ENCODE measurements at regions not wholly inside any gene's neighbourhood (a gene's known extent, or its start where the extent isn't known, plus 50 kb on each side); places are given as distances from the start of the nearest gene placed in this dataset.

DNA sequence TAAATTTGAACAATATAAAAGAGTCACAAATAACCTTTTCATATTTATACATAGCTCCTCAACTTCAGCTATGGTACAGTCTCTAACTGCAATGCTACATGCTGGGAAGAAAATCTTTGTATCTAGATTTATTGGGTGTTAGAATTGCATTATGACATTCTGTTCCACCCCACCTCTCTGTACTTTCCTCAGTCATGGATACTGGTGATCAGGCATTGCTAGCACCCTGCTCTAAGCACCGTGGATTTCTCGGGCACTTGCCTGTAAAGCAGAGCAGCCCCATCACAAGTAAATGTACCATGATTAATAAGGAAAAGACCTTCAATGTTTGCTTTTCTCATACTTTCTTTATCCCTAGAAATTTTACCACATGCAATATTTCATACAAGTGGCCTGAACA, 1028.9 kb upstream of the INTU start:
- TF ChIP-seq, protein P1, sequence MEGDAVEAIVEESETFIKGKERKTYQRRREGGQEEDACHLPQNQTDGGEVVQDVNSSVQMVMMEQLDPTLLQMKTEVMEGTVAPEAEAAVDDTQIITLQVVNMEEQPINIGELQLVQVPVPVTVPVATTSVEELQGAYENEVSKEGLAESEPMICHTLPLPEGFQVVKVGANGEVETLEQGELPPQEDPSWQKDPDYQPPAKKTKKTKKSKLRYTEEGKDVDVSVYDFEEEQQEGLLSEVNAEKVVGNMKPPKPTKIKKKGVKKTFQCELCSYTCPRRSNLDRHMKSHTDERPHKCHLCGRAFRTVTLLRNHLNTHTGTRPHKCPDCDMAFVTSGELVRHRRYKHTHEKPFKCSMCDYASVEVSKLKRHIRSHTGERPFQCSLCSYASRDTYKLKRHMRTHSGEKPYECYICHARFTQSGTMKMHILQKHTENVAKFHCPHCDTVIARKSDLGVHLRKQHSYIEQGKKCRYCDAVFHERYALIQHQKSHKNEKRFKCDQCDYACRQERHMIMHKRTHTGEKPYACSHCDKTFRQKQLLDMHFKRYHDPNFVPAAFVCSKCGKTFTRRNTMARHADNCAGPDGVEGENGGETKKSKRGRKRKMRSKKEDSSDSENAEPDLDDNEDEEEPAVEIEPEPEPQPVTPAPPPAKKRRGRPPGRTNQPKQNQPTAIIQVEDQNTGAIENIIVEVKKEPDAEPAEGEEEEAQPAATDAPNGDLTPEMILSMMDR (IDR thresholded peaks at IDR 0.05; ENCODE audit: insufficient read depth, low read depth, low read length, missing control alignments): no peak
- H3K4me3 ChIP-seq (ENCODE audit: low read depth, low read length): no peak overlapping the region
- DNase-seq (ENCODE audit: low read depth): no peak

DNA sequence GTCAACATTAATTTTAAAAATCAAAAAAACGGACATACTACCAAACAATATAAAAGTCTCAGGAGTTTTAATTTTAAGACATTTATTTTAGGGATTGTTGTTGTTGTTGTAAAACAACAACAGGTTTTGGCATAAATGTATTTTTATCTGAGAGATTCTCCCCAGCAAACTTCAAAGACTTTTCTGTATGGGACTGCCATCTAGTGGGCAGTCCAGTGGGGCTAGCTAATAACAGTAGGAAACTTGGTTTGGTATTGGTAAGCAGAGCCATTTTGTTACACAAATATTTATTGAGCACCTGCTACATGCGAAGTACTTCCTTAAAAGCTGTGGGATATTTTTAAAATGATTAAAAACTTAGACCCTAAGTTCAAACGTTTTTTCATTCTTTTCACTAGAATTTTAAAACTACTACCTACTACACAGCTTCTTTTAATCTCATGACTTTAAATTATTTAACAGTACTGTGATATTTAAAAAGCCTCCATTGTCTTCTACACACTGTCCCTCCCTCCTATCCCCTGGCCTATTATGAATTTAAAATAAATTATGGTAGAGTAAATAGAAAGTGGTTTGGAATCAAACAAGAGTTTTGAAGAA, 1028.4 kb upstream of the INTU start:
- no peak overlapping the region for H3K4me3 ChIP-seq (ENCODE audit: low read depth, low read length)
- TF ChIP-seq, protein P1 (IDR thresholded peaks at IDR 0.05; ENCODE audit: insufficient read depth, low read depth, low read length, missing control alignments): peak; percentile 55
- DNase-seq (ENCODE audit: low read depth): peak; percentile 29

DNA sequence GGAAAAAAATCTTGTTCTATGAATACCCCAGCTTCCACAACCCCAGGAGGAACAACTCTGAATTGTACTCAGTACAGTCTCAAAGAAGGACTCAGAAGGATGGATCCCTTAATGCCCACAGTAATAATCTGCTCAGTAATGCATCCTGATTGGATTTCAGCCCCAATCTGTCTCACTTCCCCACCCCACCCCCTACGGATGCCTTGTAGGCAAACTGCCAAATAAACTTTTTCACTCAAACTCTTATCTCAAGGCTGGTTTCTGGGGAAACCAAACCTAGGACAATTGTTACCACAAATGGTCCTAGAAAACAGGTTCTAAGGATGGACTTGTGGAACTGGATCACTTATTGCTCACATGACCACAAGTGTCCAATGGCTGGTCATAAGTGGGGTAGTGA, 1021.8 kb upstream of the INTU start:
- no peak overlapping the region for H3K4me3 ChIP-seq (ENCODE audit: low read depth, low read length)
- TF ChIP-seq, protein P1 (IDR thresholded peaks at IDR 0.05; ENCODE audit: insufficient read depth, low read depth, low read length, missing control alignments): no peak
- DNase-seq (ENCODE audit: low read depth): no peak

DNA sequence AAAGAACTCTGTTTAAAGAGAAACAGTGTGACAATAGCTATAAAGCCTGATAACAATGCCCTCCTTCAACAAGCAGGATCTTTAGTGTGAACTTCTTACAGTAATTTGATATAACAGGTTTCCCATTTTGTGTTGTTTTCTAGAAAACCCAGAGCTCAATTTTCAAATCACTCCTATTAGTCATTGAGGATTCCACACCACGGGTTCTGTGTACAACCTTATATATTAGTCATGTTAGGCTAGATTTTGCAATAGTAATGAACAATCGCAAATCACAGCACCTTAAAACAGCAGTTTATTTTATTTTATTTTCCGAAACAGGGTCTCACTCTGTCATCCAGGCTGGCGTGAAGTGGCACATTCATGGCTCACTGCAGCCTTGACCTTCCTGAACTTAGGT, 1020.9 kb upstream of the INTU start:
- no peak for DNase-seq (ENCODE audit: low read depth)
- no peak overlapping the region for H3K4me3 ChIP-seq (ENCODE audit: low read depth, low read length)
- TF ChIP-seq, protein P1 (IDR thresholded peaks at IDR 0.05; ENCODE audit: insufficient read depth, low read depth, low read length, missing control alignments): no peak

DNA sequence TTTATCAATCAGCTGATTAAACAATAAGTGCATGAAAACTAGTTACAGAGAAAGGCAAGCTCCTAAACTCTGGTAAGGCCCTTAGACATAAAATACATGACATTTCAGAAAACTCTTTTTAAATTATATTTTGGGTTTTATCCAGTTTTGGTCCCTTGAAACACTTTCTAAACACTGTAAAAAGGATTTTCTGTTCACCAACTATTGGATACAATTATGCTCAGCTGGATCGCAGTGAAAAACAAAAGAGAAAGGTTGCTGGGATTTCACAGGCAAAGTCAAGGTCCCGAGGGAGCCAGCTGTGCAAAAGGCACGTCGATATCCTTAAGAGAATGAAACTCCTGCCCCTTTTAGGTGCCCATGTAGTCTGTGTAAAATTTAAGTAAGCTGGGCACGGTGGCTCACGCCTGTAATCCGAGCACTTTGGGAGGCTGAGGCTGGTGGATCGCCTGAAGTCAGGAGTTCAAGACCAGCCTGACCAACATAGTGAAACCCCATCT, 1018.4 kb upstream of the INTU start:
- no peak for DNase-seq (ENCODE audit: low read depth)
- TF ChIP-seq, protein P1 (IDR thresholded peaks at IDR 0.05; ENCODE audit: insufficient read depth, low read depth, low read length, missing control alignments): no peak
- no peak overlapping the region for H3K4me3 ChIP-seq (ENCODE audit: low read depth, low read length)

DNA sequence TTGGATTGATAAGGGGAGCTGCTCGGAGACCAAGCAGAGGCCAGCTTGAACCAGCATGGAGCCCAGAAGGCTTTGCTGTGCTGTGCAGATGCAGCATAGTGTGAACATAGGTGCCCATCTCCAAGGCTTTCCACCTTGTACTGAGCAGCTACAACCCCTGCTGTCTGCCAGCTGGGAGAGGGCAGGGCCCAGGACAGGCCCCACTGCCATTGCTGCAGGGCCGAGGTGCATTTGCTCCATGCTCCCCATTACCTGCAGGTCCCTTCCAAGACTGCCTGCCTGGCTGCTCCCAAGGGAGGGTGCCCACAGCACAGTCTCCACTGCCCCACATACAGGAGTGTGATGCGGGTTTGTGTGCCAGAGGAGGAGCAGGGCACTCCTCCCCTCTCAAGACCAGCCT, 1016.0 kb upstream of the INTU start:
- TF ChIP-seq, protein P1 (IDR thresholded peaks at IDR 0.05; ENCODE audit: insufficient read depth, low read depth, low read length, missing control alignments): no peak
- no peak for DNase-seq (ENCODE audit: low read depth)
- H3K4me3 ChIP-seq (ENCODE audit: low read depth, low read length): no peak overlapping the region

DNA sequence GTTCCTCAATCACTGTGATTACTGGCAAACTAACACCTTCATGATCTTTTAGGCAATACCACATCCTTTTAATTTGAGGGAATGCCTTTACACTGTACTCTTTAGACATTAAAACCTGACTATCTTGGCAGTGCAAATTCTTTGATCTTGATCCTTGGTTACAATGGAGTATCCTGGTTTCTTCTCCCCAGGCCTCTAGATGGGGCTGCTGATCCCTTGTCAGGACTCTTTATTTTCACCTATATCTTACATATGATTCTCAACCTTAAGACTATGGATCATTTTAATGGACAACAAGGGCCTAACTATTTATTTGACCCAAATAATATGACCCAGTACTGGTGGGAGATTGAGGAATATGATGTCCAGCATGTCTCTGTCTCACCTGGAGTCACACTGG, 1005.5 kb upstream of the INTU start:
- DNase-seq (ENCODE audit: low read depth): peak; percentile 8
- TF ChIP-seq, protein P1 (IDR thresholded peaks at IDR 0.05; ENCODE audit: insufficient read depth, low read depth, low read length, missing control alignments): peak; percentile 15
- no peak overlapping the region for H3K4me3 ChIP-seq (ENCODE audit: low read depth, low read length)

All from GM12865 (cell line).